Endodermal cell (in vitro differentiated cells): ENCODE measurements at regions not wholly inside any gene's neighbourhood (a gene's known extent, or its start where the extent isn't known, plus 50 kb on each side); places are given as distances from the start of the nearest gene placed in this dataset.
"Not testable (repeated sequence)": the region's sequence is repeated elsewhere in the genome, so short reads cannot be mapped to it uniquely, and the experiment has no call there.

Experiments used
- DNase-seq: peaks from one replicate; pipeline ENCODE4 v3.0.0-alpha.2; 2017
- H3K27ac ChIP-seq: 2 replicates; pipeline ENCODE4 v1.5.1; 2013; ENCODE audit warnings: mild to moderate bottlenecking, low read depth, low read length, moderate library complexity
- H3K27me3 ChIP-seq: 2 replicates; pipeline ENCODE4 v1.6.1; 2013; ENCODE audit warnings: mild to moderate bottlenecking, low read length, moderate library complexity; ENCODE audit not compliant: insufficient read depth, control insufficient read depth, poor library complexity, severe bottlenecking
- H3K36me3 ChIP-seq: 2 replicates; pipeline ENCODE4 v1.7.0; 2013; ENCODE audit warnings: mild to moderate bottlenecking, low read length, moderate library complexity; ENCODE audit not compliant: control insufficient read depth, insufficient read depth
- H3K4me1 ChIP-seq: one replicate; pipeline ENCODE4 v1.7.0; 2013; ENCODE audit warnings: low read length; ENCODE audit not compliant: control insufficient read depth, insufficient read depth
- H3K4me3 ChIP-seq: 2 replicates; pipeline ENCODE4 v1.5.1; 2013; ENCODE audit warnings: mild to moderate bottlenecking, low read length, moderate library complexity
- H3K9ac ChIP-seq: 2 replicates; pipeline ENCODE4 v1.6.1; 2013; ENCODE audit warnings: mild to moderate bottlenecking, low read length, moderate library complexity; ENCODE audit not compliant: poor library complexity, severe bottlenecking; ENCODE audit errors: extremely low read depth
- H3K9me3 ChIP-seq: 2 replicates; pipeline ENCODE4 v1.6.1; 2013; ENCODE audit warnings: mild to moderate bottlenecking, low read length, moderate library complexity; ENCODE audit not compliant: control insufficient read depth
- H3K27ac Mint-ChIP-seq: 2 replicates; pipeline ENCODE4 v1.8.0; 2020; ENCODE audit warnings: mixed read lengths
- H3K27me3 Mint-ChIP-seq: 2 replicates; pipeline ENCODE4 v1.8.0; 2021; ENCODE audit warnings: mild to moderate bottlenecking, mixed read lengths; ENCODE audit not compliant: insufficient read depth
- H3K36me3 Mint-ChIP-seq: 2 replicates; pipeline ENCODE4 v1.8.0; 2020; ENCODE audit warnings: low read depth, mixed read lengths
- H3K4me1 Mint-ChIP-seq: 2 replicates; pipeline ENCODE4 v1.8.0; 2020; ENCODE audit warnings: mixed read lengths
- H3K4me3 Mint-ChIP-seq: 2 replicates; pipeline ENCODE4 v1.8.0; 2020; ENCODE audit warnings: mild to moderate bottlenecking, moderate library complexity, mixed read lengths
- H3K9me3 Mint-ChIP-seq: 2 replicates; pipeline ENCODE4 v1.8.0; 2020; ENCODE audit warnings: mild to moderate bottlenecking, mixed read lengths
- WGBS, 2 experiments: methylation state at CpG; one replicate each; pipeline versions ENCODE4 v1.1.5 to v1.1.7; 2013; ENCODE audit warnings: missing lambda C conversion rate in 2 of 2, mixed read lengths in 1 of 2; ENCODE audit not compliant: insufficient coverage in 1 of 2, insufficient read length in 1 of 2; 5-methylcytosine and 5-hydroxymethylcytosine counted together
- TF ChIP-seq, protein P1 (sequence below): fragments of 200-600 bp; sonication (generic); conservative IDR thresholded peaks from 2 replicates; pipeline ENCODE4 v1.5.0; 2021; ENCODE audit warnings: antibody characterized with exemption, mild to moderate bottlenecking

DNA sequence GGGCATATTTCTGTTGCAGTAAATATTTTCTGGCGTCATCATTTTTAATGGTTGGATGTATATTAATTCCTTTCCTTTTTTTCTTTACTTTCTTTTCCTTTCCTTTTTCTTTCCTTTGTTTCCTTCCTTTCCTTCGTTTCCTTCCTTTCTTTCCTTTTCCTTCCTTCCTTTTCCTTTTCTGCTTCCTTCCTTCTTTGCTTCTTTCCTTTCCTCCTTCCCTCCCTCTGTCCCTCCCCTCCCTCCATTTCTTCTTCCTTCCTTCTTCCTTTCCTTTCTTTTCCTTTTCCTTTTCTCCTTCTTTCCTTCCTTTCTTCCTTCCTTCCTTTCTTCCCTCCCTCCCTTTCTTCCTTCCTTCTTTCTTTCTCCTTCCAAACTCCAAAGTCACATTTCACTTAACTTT is 54.9 kb upstream of the LYSMD4 start:
- Histone ChIP-seq H3K9ac (no peak overlapping the region), H3K4me3 (no peak overlapping the region), H3K27me3 (peaks cover 20% of the 10 kb centered on the region), H3K27ac (no peak overlapping the region), H3K9me3 (no peaks in the 10 kb centered on the region), H3K36me3 (no peaks in the 10 kb centered on the region), H3K4me1 (no peaks in the 10 kb centered on the region)
- Mint-ChIP-seq H3K9me3 (peaks cover under 1% of the 10 kb centered on the region), H3K4me3 (no peak overlapping the region), H3K27ac (no peak overlapping the region), H3K27me3 (peaks cover 19% of the 10 kb centered on the region), H3K4me1 (peaks cover 2% of the 10 kb centered on the region), H3K36me3 (no peaks in the 10 kb centered on the region)
- WGBS, 2 experiments: 82 to 91% methylated on average over 1 of the region's 2 CpGs
- TF ChIP-seq, protein P1, sequence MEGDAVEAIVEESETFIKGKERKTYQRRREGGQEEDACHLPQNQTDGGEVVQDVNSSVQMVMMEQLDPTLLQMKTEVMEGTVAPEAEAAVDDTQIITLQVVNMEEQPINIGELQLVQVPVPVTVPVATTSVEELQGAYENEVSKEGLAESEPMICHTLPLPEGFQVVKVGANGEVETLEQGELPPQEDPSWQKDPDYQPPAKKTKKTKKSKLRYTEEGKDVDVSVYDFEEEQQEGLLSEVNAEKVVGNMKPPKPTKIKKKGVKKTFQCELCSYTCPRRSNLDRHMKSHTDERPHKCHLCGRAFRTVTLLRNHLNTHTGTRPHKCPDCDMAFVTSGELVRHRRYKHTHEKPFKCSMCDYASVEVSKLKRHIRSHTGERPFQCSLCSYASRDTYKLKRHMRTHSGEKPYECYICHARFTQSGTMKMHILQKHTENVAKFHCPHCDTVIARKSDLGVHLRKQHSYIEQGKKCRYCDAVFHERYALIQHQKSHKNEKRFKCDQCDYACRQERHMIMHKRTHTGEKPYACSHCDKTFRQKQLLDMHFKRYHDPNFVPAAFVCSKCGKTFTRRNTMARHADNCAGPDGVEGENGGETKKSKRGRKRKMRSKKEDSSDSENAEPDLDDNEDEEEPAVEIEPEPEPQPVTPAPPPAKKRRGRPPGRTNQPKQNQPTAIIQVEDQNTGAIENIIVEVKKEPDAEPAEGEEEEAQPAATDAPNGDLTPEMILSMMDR: no peak
- no peak for DNase-seq

GRCh38 chr15:99784800-99785199 is 51.6 kb upstream of the LYSMD4 start:
- not testable (repeated sequence) for DNase-seq, H3K4me3 Mint-ChIP-seq, H3K4me1 ChIP-seq, H3K9me3 ChIP-seq, H3K9ac ChIP-seq, H3K4me3 ChIP-seq, H3K36me3 ChIP-seq, H3K4me1 Mint-ChIP-seq, H3K27ac Mint-ChIP-seq, H3K27ac ChIP-seq, H3K36me3 Mint-ChIP-seq, H3K9me3 Mint-ChIP-seq
- WGBS, 2 experiments: 86% methylated on average over 1 of the region's 1 CpG; no CpG with 5 or more reads in 1 of the 2 experiments
- peaks cover 17% of the 10 kb centered on the region for H3K27me3 Mint-ChIP-seq
- peaks cover 20% of the 10 kb centered on the region for H3K27me3 ChIP-seq

GRCh38 chr15:99783918-99784619 is 50.8 kb upstream of the LYSMD4 start:
- not testable (repeated sequence) for H3K4me1 Mint-ChIP-seq, H3K4me1 ChIP-seq, H3K4me3 ChIP-seq, H3K9me3 Mint-ChIP-seq, H3K36me3 Mint-ChIP-seq, H3K36me3 ChIP-seq, DNase-seq, H3K27ac Mint-ChIP-seq, H3K9me3 ChIP-seq, H3K9ac ChIP-seq, H3K4me3 Mint-ChIP-seq, H3K27ac ChIP-seq
- H3K27me3 ChIP-seq: peaks cover 20% of the 10 kb centered on the region
- peaks cover 17% of the 10 kb centered on the region for H3K27me3 Mint-ChIP-seq
- WGBS, 2 experiments: no CpG with 5 or more reads among the region's 4 CpGs
